Trophoblast cell (in vitro differentiated cells and primary cell): ENCODE measurements at regions not wholly inside any gene's neighbourhood (a gene's known extent, or its start where the extent isn't known, plus 50 kb on each side); places are given as distances from the start of the nearest gene placed in this dataset.

ENCODE experiments used
- DNase-seq, 2 donors: peaks; one replicate each; pipeline ENCODE4 v3.0.0-alpha.2; 2016
- H2AFZ ChIP-seq: 2 replicates; pipeline ENCODE4 v1.6.1; 2013; ENCODE audit warnings: low read length, moderate library complexity, mild to moderate bottlenecking; ENCODE audit not compliant: insufficient read depth, poor library complexity
- H2AK5ac ChIP-seq: 2 replicates; pipeline ENCODE4 v1.6.1; 2013; ENCODE audit warnings: mild to moderate bottlenecking, low read length
- H2BK120ac ChIP-seq: 2 replicates; pipeline ENCODE4 v1.6.1; 2013; ENCODE audit warnings: low read length, mild to moderate bottlenecking, moderate library complexity; ENCODE audit not compliant: insufficient read depth, poor library complexity
- H2BK12ac ChIP-seq: 2 replicates; pipeline ENCODE4 v1.6.1; 2013; ENCODE audit warnings: mild to moderate bottlenecking, low read length, moderate library complexity
- H2BK5ac ChIP-seq: 2 replicates; pipeline ENCODE4 v1.6.1; 2013; ENCODE audit warnings: low read length, low read depth, moderate library complexity, mild to moderate bottlenecking; ENCODE audit not compliant: poor library complexity
- H3K14ac ChIP-seq: 2 replicates; pipeline ENCODE4 v1.6.1; 2013; ENCODE audit warnings: mild to moderate bottlenecking, low read length
- H3K18ac ChIP-seq: 2 replicates; pipeline ENCODE4 v1.6.1; 2013; ENCODE audit warnings: mild to moderate bottlenecking, low read length
- H3K23ac ChIP-seq: 2 replicates; pipeline ENCODE4 v1.6.1; 2013; ENCODE audit warnings: low read length
- H3K27ac ChIP-seq: 2 replicates; pipeline ENCODE4 v1.5.1; 2013; ENCODE audit warnings: low read depth, mild to moderate bottlenecking, inconsistent platforms, low read length, moderate library complexity
- H3K27me3 ChIP-seq: 2 replicates; pipeline ENCODE4 v1.6.1; 2013; ENCODE audit warnings: inconsistent platforms, mild to moderate bottlenecking, low read length, moderate library complexity; ENCODE audit not compliant: insufficient read depth
- H3K36me3 ChIP-seq, 2 experiments: 1 replicate in 1 of 2; 2 replicates in 1 of 2; pipeline ENCODE4 v1.6.1; 2013; ENCODE audit warnings: low read length in 2 of 2, mild to moderate bottlenecking in 2 of 2, moderate library complexity in 1 of 2; ENCODE audit not compliant: insufficient read depth in 2 of 2, control insufficient read depth in 1 of 2
- H3K4ac ChIP-seq: 2 replicates; pipeline ENCODE4 v1.6.1; 2013; ENCODE audit warnings: low read depth, mild to moderate bottlenecking, low read length, moderate library complexity
- H3K4me1 ChIP-seq, 2 experiments: 1 replicate in 1 of 2; 2 replicates in 1 of 2; pipeline ENCODE4 v1.6.1; 2013; ENCODE audit warnings: low read length in 2 of 2, mild to moderate bottlenecking in 2 of 2, moderate library complexity in 1 of 2; ENCODE audit not compliant: insufficient read depth in 2 of 2, control insufficient read depth in 1 of 2
- H3K4me2 ChIP-seq: 2 replicates; pipeline ENCODE4 v1.6.1; 2013; ENCODE audit warnings: inconsistent platforms, mild to moderate bottlenecking, low read length, moderate library complexity
- H3K4me3 ChIP-seq: 2 replicates; pipeline ENCODE4 v1.5.1; 2013; ENCODE audit warnings: mild to moderate bottlenecking, low read depth, low read length, inconsistent platforms
- H3K79me1 ChIP-seq: one replicate; pipeline ENCODE4 v1.6.1; 2013; ENCODE audit warnings: low read length
- H3K79me2 ChIP-seq: 2 replicates; pipeline ENCODE4 v1.6.1; 2013; ENCODE audit warnings: low read length, mild to moderate bottlenecking; ENCODE audit not compliant: control insufficient read depth, insufficient read depth, poor library complexity
- H3K9ac ChIP-seq: 2 replicates; pipeline ENCODE4 v1.6.1; 2013; ENCODE audit warnings: mild to moderate bottlenecking, low read length
- H3K9me3 ChIP-seq: 2 replicates; pipeline ENCODE4 v1.6.1; 2013; ENCODE audit warnings: low read depth, mild to moderate bottlenecking, control low read depth, inconsistent platforms, low read length; ENCODE audit not compliant: insufficient read depth
- H4K12ac ChIP-seq: 2 replicates; pipeline ENCODE4 v1.6.1; 2013; ENCODE audit warnings: low read depth, mild to moderate bottlenecking, low read length, moderate library complexity
- H4K8ac ChIP-seq: 2 replicates; pipeline ENCODE4 v1.6.1; 2013; ENCODE audit warnings: low read depth, mild to moderate bottlenecking, low read length, moderate library complexity
- H4K91ac ChIP-seq: one replicate; pipeline ENCODE4 v1.6.1; 2013; ENCODE audit warnings: low read depth, mild to moderate bottlenecking, low read length, moderate library complexity
- WGBS: extraction: QIAGEN DNeasy Blood & Tissue Kit; methylation state at CpG from one replicate; pipeline ENCODE4 v1.1.7; 2013; ENCODE audit warnings: missing lambda C conversion rate; ENCODE audit not compliant: insufficient read length, insufficient coverage; ENCODE audit errors: extremely low coverage; 5-methylcytosine and 5-hydroxymethylcytosine counted together

- no peak overlapping the region for H3K23ac ChIP-seq
- no peak overlapping the region for H3K18ac ChIP-seq
Observed at GRCh38 chr15:69749274-69749673, 296.7 kb downstream of the RPLP1 start.

GRCh38 chr15:69749797-69750196 is 297.2 kb downstream of the RPLP1 start:
- H3K4me3 ChIP-seq = no peak overlapping the region
- H3K14ac ChIP-seq = no peak overlapping the region
- H3K36me3 ChIP-seq = no peaks in the 10 kb centered on the region
- H3K4ac ChIP-seq = no peak overlapping the region
- no peak for DNase-seq
- H3K9ac ChIP-seq = no peak overlapping the region
- H3K4me1 ChIP-seq = peaks cover 0 to 5% of the 10 kb centered on the region in 2 experiments
- H3K27ac ChIP-seq = no peak overlapping the region
- no peaks in the 10 kb centered on the region for H3K27me3 ChIP-seq
- no peak overlapping the region for H4K8ac ChIP-seq
- H4K12ac ChIP-seq = no peak overlapping the region
- no peak overlapping the region for H2AK5ac ChIP-seq
- no peaks in the 10 kb centered on the region for H3K79me1 ChIP-seq
- H2AFZ ChIP-seq = no peak overlapping the region
- WGBS = no CpG with 5 or more reads among the region's 2 CpGs
- H2BK5ac ChIP-seq = no peak overlapping the region
- H2BK120ac ChIP-seq = no peak overlapping the region
- no peak overlapping the region for H4K91ac ChIP-seq
- H3K9me3 ChIP-seq = peaks cover 3% of the 10 kb centered on the region
- H3K23ac ChIP-seq = no peak overlapping the region
- no peaks in the 10 kb centered on the region for H3K79me2 ChIP-seq
- H3K18ac ChIP-seq = no peak overlapping the region
- no peak overlapping the region for H2BK12ac ChIP-seq
- H3K4me2 ChIP-seq = no peak overlapping the region

More at GRCh38 chr15:69749274-69749673, 296.7 kb downstream of the RPLP1 start:
- Histone ChIP-seq H3K36me3 (no peaks in the 10 kb centered on the region), H3K79me1 (no peaks in the 10 kb centered on the region), H3K79me2 (no peaks in the 10 kb centered on the region), H3K4ac (no peak overlapping the region), H2AFZ (no peak overlapping the region), H3K4me2 (no peak overlapping the region), H2BK5ac (no peak overlapping the region), H3K14ac (no peak overlapping the region), H4K91ac (no peak overlapping the region), H4K12ac (no peak overlapping the region), H3K9ac (no peak overlapping the region), H2BK12ac (no peak overlapping the region), H4K8ac (no peak overlapping the region), H3K9me3 (no peaks in the 10 kb centered on the region), H3K4me3 (no peak overlapping the region), H2BK120ac (no peak overlapping the region), H3K27me3 (no peaks in the 10 kb centered on the region), H3K27ac (no peak overlapping the region), H3K4me1 (peaks cover 0 to 5% of the 10 kb centered on the region in 2 experiments), H2AK5ac (no peak overlapping the region)
- no peak for DNase-seq
- no CpG with 5 or more reads among the region's 4 CpGs for WGBS

GRCh38 chr15:69750253-69750652 is 297.6 kb downstream of the RPLP1 start:
- H2BK5ac ChIP-seq = no peak overlapping the region
- H3K14ac ChIP-seq = no peak overlapping the region
- H4K91ac ChIP-seq = no peak overlapping the region
- no peak overlapping the region for H3K4me2 ChIP-seq
- no peak overlapping the region for H3K4ac ChIP-seq
- no peak overlapping the region for H4K8ac ChIP-seq
- no peaks in the 10 kb centered on the region for H3K36me3 ChIP-seq
- no peak overlapping the region for H3K27ac ChIP-seq
- no peak overlapping the region for H2BK12ac ChIP-seq
- no peaks in the 10 kb centered on the region for H3K27me3 ChIP-seq
- no peak overlapping the region for H3K23ac ChIP-seq
- no peaks in the 10 kb centered on the region for H3K79me1 ChIP-seq
- H2AK5ac ChIP-seq = no peak overlapping the region
- H2AFZ ChIP-seq = no peak overlapping the region
- no peak overlapping the region for H2BK120ac ChIP-seq
- H3K4me1 ChIP-seq = peaks cover 0 to 5% of the 10 kb centered on the region in 2 experiments
- no peak for DNase-seq
- H4K12ac ChIP-seq = no peak overlapping the region
- H3K18ac ChIP-seq = no peak overlapping the region
- no peak overlapping the region for H3K9ac ChIP-seq
- no peak overlapping the region for H3K4me3 ChIP-seq
- no peaks in the 10 kb centered on the region for H3K79me2 ChIP-seq
- peaks cover 3% of the 10 kb centered on the region for H3K9me3 ChIP-seq

- H3K4me2 ChIP-seq = no peak overlapping the region
Observed at GRCh38 chr15:69751147-69751546, 298.5 kb downstream of the RPLP1 start.

More at GRCh38 chr15:69751147-69751546, 298.5 kb downstream of the RPLP1 start:
- Histone ChIP-seq H3K14ac (no peak overlapping the region), H2AFZ (no peak overlapping the region), H3K27me3 (no peaks in the 10 kb centered on the region), H2AK5ac (no peak overlapping the region), H3K9me3 (peaks cover 3% of the 10 kb centered on the region), H3K79me1 (no peaks in the 10 kb centered on the region), H3K18ac (no peak overlapping the region), H3K4me3 (no peak overlapping the region), H3K4ac (no peak overlapping the region), H3K4me1 (peaks cover 0 to 5% of the 10 kb centered on the region in 2 experiments), H4K8ac (no peak overlapping the region), H3K36me3 (no peaks in the 10 kb centered on the region), H2BK12ac (no peak overlapping the region), H4K91ac (no peak overlapping the region), H4K12ac (no peak overlapping the region), H3K9ac (no peak overlapping the region), H3K23ac (no peak overlapping the region), H3K27ac (no peak overlapping the region), H2BK120ac (no peak overlapping the region), H2BK5ac (no peak overlapping the region), H3K79me2 (no peaks in the 10 kb centered on the region)
- no peak for DNase-seq
- WGBS = no CpG with 5 or more reads among the region's 2 CpGs
